Spinal cord (tissue), 9 donors: ENCODE measurements at regions not wholly inside any gene's neighbourhood (a gene's known extent, or its start where the extent isn't known, plus 50 kb on each side); places are given as distances from the start of the nearest gene placed in this dataset.

ENCODE experiments used
- DNase-seq, 6 donors: peaks; one replicate each; pipeline versions ENCODE4 v3.0.0 to v3.0.0-alpha.2; 2013 to 2015; ENCODE audit warnings: low spot score in 6 of 6, low read depth in 4 of 6
- H3K27ac ChIP-seq: one replicate; pipeline ENCODE4 v1.5.1; 2013; ENCODE audit warnings: low read depth, low read length, control low read depth
- H3K27me3 ChIP-seq: one replicate; pipeline ENCODE4 v1.6.1; 2013; ENCODE audit warnings: low read length; ENCODE audit not compliant: control insufficient read depth, insufficient read depth
- H3K36me3 ChIP-seq: one replicate; pipeline ENCODE4 v1.6.1; 2013; ENCODE audit warnings: low read length; ENCODE audit not compliant: control insufficient read depth, insufficient read depth
- H3K4me1 ChIP-seq: one replicate; pipeline ENCODE4 v1.6.1; 2013; ENCODE audit warnings: low read length; ENCODE audit not compliant: control insufficient read depth, insufficient read depth
- H3K4me3 ChIP-seq: one replicate; pipeline ENCODE4 v1.5.1; 2013; ENCODE audit warnings: low read depth, low read length, control low read depth
- H3K9me3 ChIP-seq: one replicate; pipeline ENCODE4 v1.6.1; 2013; ENCODE audit warnings: low read length; ENCODE audit not compliant: control insufficient read depth, insufficient read depth
- WGBS: methylation state at CpG from one replicate; pipeline ENCODE4 v1.1.5; 2013; ENCODE audit warnings: missing lambda C conversion rate; ENCODE audit not compliant: insufficient coverage; 5-methylcytosine and 5-hydroxymethylcytosine counted together
- donor health status: healthy.

- Histone ChIP-seq H3K36me3 (no peaks in the 10 kb centered on the region), H3K27ac (no peak overlapping the region), H3K9me3 (no peaks in the 10 kb centered on the region), H3K4me1 (peaks cover 3% of the 10 kb centered on the region), H3K4me3 (no peak overlapping the region), H3K27me3 (peaks cover 3% of the 10 kb centered on the region)
- DNase-seq, result no peak
- WGBS, result 86% methylated on average over 9 of the region's 9 CpGs
These were observed 64.3 kb upstream of the HELT start for GRCh38 chr4:184953971-184954370.

GRCh38 chr4:184954482-184954881 lies 63.8 kb upstream of the HELT start:
- H3K4me1 ChIP-seq, result peaks cover 8% of the 10 kb centered on the region
- 96% methylated on average over 11 of the region's 12 CpGs for WGBS
- no peaks in the 10 kb centered on the region for H3K9me3 ChIP-seq
- peaks cover 3% of the 10 kb centered on the region for H3K27me3 ChIP-seq
- DNase-seq, result no peak
- no peaks in the 10 kb centered on the region for H3K36me3 ChIP-seq
- H3K27ac ChIP-seq, result no peak overlapping the region
- H3K4me3 ChIP-seq, result no peak overlapping the region

- no peaks in the 10 kb centered on the region for H3K9me3 ChIP-seq
- H3K4me1 ChIP-seq, result peaks cover 9% of the 10 kb centered on the region
- H3K27ac ChIP-seq, result no peak overlapping the region
- H3K27me3 ChIP-seq, result peaks cover 3% of the 10 kb centered on the region
- H3K36me3 ChIP-seq, result no peaks in the 10 kb centered on the region
- H3K4me3 ChIP-seq, result no peak overlapping the region
- 97% methylated on average over 5 of the region's 5 CpGs for WGBS
- DNase-seq, result no peak
These were observed 63.2 kb upstream of the HELT start for GRCh38 chr4:184955116-184955515.

GRCh38 chr4:184955636-184956035 lies 62.7 kb upstream of the HELT start:
- WGBS, result 91% methylated on average over 5 of the region's 8 CpGs
- DNase-seq, result no peak
- Histone ChIP-seq H3K36me3 (no peaks in the 10 kb centered on the region), H3K9me3 (no peaks in the 10 kb centered on the region), H3K27ac (no peak overlapping the region), H3K4me3 (no peak overlapping the region), H3K4me1 (peaks cover 13% of the 10 kb centered on the region), H3K27me3 (peaks cover 3% of the 10 kb centered on the region)

- 74% methylated on average over 5 of the region's 13 CpGs for WGBS
- no peaks in the 10 kb centered on the region for H3K9me3 ChIP-seq
- peak in 1 of 6 donors; percentile 36 for DNase-seq
- peaks cover 6% of the 10 kb centered on the region for H3K27me3 ChIP-seq
- H3K4me1 ChIP-seq, result peaks cover 20% of the 10 kb centered on the region
- no peak overlapping the region for H3K4me3 ChIP-seq
- no peak overlapping the region for H3K27ac ChIP-seq
- no peaks in the 10 kb centered on the region for H3K36me3 ChIP-seq
These were observed 60.7 kb upstream of the HELT start for GRCh38 chr4:184957446-184958115.

GRCh38 chr4:184958127-184958922 lies 60.0 kb upstream of the HELT start:
- Histone ChIP-seq H3K4me1 (peaks cover 20% of the 10 kb centered on the region), H3K27me3 (peaks cover 3% of the 10 kb centered on the region), H3K27ac (no peak overlapping the region), H3K36me3 (no peaks in the 10 kb centered on the region), H3K9me3 (no peaks in the 10 kb centered on the region), H3K4me3 (no peak overlapping the region)
- WGBS, result 80% methylated on average over 6 of the region's 10 CpGs
- DNase-seq, result peak in 3 of 6 donors; percentile 4 to 82 (median 15)

- Histone ChIP-seq H3K4me3 (no peak overlapping the region), H3K27ac (no peak overlapping the region), H3K27me3 (peaks cover 3% of the 10 kb centered on the region), H3K36me3 (no peaks in the 10 kb centered on the region), H3K4me1 (peaks cover 20% of the 10 kb centered on the region), H3K9me3 (no peaks in the 10 kb centered on the region)
- peak in 1 of 6 donors; percentile 20 for DNase-seq
- WGBS, result 79% methylated on average over 6 of the region's 8 CpGs
These were observed 59.4 kb upstream of the HELT start for GRCh38 chr4:184958923-184959210.

GRCh38 chr4:184959309-184959708 lies 59.0 kb upstream of the HELT start:
- Histone ChIP-seq H3K9me3 (no peaks in the 10 kb centered on the region), H3K4me1 (peaks cover 20% of the 10 kb centered on the region), H3K4me3 (no peak overlapping the region), H3K27me3 (peaks cover 3% of the 10 kb centered on the region), H3K36me3 (no peaks in the 10 kb centered on the region), H3K27ac (no peak overlapping the region)
- 91% methylated on average over 9 of the region's 10 CpGs for WGBS
- no peak for DNase-seq

- H3K36me3 ChIP-seq, result no peaks in the 10 kb centered on the region
- H3K4me1 ChIP-seq, result peaks cover 20% of the 10 kb centered on the region
- no peaks in the 10 kb centered on the region for H3K9me3 ChIP-seq
- WGBS, result 92% methylated on average over 12 of the region's 12 CpGs
- no peak overlapping the region for H3K27ac ChIP-seq
- DNase-seq, result no peak
- peaks cover 3% of the 10 kb centered on the region for H3K27me3 ChIP-seq
- no peak overlapping the region for H3K4me3 ChIP-seq
These were observed 58.5 kb upstream of the HELT start for GRCh38 chr4:184959786-184960185.

GRCh38 chr4:184960505-184960971 lies 57.8 kb upstream of the HELT start:
- no peaks in the 10 kb centered on the region for H3K36me3 ChIP-seq
- peaks cover 20% of the 10 kb centered on the region for H3K4me1 ChIP-seq
- 28% methylated on average over 11 of the region's 11 CpGs for WGBS
- no peaks in the 10 kb centered on the region for H3K9me3 ChIP-seq
- H3K4me3 ChIP-seq, result no peak overlapping the region
- peak in 2 of 6 donors; percentile 19 to 75 for DNase-seq
- H3K27me3 ChIP-seq, result peaks cover 3% of the 10 kb centered on the region
- no peak overlapping the region for H3K27ac ChIP-seq
